GM10248 (cell line): ENCODE measurements at regions not wholly inside any gene's neighbourhood (a gene's known extent, or its start where the extent isn't known, plus 50 kb on each side); places are given as distances from the start of the nearest gene placed in this dataset.
"Not testable (repeated sequence)": the region's sequence is repeated elsewhere in the genome, so short reads cannot be mapped to it uniquely, and the experiment has no call there.

Experiments
- CTCF ChIA-PET: fragments of 300-600 bp; sonication (Branson Sonifier 250); formaldehyde crosslinking; extraction: SDS; loops from one replicate; lab custom pipeline; 2021; ENCODE audit warnings: antibody characterized with exemption; lab: Yijun Ruan, JAX
- POLR2A ChIA-PET: fragments of 350-650 bp; sonication (Branson Sonifier 250); formaldehyde crosslinking; extraction: SDS; loops from one replicate; lab custom pipeline; 2020; ENCODE audit warnings: antibody characterized with exemption; lab: Yijun Ruan, JAX
- DNase-seq: peaks from one replicate; pipeline ENCODE4 v3.0.0; 2012; ENCODE audit errors: extremely low spot score
- CTCF ChIP-seq: IDR thresholded peaks from 2 replicates; pipeline ENCODE4 v1.5.1; 2012; ENCODE audit warnings: mild to moderate bottlenecking, low read depth; ENCODE audit errors: extremely low read depth, missing control alignments, control extremely low read depth

- no peak for TF ChIP-seq CTCF
- DNase-seq = no peak
- CTCF ChIA-PET = interaction anchor here (1.0 to 1.8 kb wide), 4 partner anchors 10 to 28 kb away, joined by 3 to 6 read pairs (median 4); no protein-coding TSS in a partner anchor
- POLR2A ChIA-PET = no interaction called here
These were observed 207.6 kb upstream of the CDKN2B start for GRCh38 chr9:22216730-22217172.

GRCh38 chr9:22217254-22217653 lies 208.1 kb upstream of the CDKN2B start:
- ChIA-PET POLR2A (no interaction called here), CTCF (interaction anchor here (1.0 to 1.8 kb wide), 5 partner anchors 10 to 403 kb away, joined by 3 to 6 read pairs (median 3); no protein-coding TSS in a partner anchor)
- DNase-seq = no peak
- TF ChIP-seq CTCF = no peak

GRCh38 chr9:22225856-22226255 lies 216.8 kb upstream of the CDKN2B start:
- POLR2A ChIA-PET, DNase-seq, CTCF ChIA-PET: not testable (repeated sequence)

- ChIA-PET POLR2A (no interaction called here), CTCF (no interaction called here)
- TF ChIP-seq CTCF = no peak
- no peak for DNase-seq
These were observed 218.6 kb upstream of the DMRTA1 start for GRCh38 chr9:22227986-22228385.

GRCh38 chr9:22228542-22228941 lies 218.1 kb upstream of the DMRTA1 start:
- DNase-seq = no peak
- POLR2A ChIA-PET = no interaction called here
- TF ChIP-seq CTCF = no peak
- CTCF ChIA-PET = interaction anchor here (0.9 kb wide), 1 partner anchor 11 kb away, joined by 4 read pairs; no protein-coding TSS in a partner anchor

GRCh38 chr9:22229069-22229468 lies 217.6 kb upstream of the DMRTA1 start:
- CTCF ChIA-PET = interaction anchor here (0.9 kb wide), 1 partner anchor 10 kb away, joined by 4 read pairs; no protein-coding TSS in a partner anchor
- no peak for TF ChIP-seq CTCF
- POLR2A ChIA-PET = no interaction called here
- no peak for DNase-seq

GRCh38 chr9:22231309-22231708 lies 215.3 kb upstream of the DMRTA1 start:
- DNase-seq, POLR2A ChIA-PET: not testable (repeated sequence)
- CTCF ChIA-PET = interaction anchor here (1.2 to 15.3 kb wide), 2 partner anchors 8 to 422 kb away, joined by 4 to 179 read pairs; no protein-coding TSS in a partner anchor
